Sigmoid colon (tissue), 4 donors: ENCODE measurements at regions not wholly inside any gene's neighbourhood (a gene's known extent, or its start where the extent isn't known, plus 50 kb on each side); places are given as distances from the start of the nearest gene placed in this dataset.

Source experiments
- EP300 ChIP-seq, 4 donors: sonication (generic); formaldehyde crosslinking; IDR thresholded peaks; one replicate each; pipeline ENCODE4 v1.6.1; 2017; ENCODE audit warnings: antibody characterized with exemption in 4 of 4
- POLR2A ChIP-seq, 2 donors: fragments of 450-650 bp; IDR thresholded peaks; one replicate each; pipeline ENCODE4 v1.6.1; 2016; ENCODE audit warnings: antibody characterized with exemption in 2 of 2, mild to moderate bottlenecking in 2 of 2, moderate library complexity in 2 of 2
- POLR2AphosphoS5 ChIP-seq, 4 donors: sonication (generic); formaldehyde crosslinking; IDR thresholded peaks; one replicate each; pipeline ENCODE4 v1.6.1; 2017; ENCODE audit warnings: antibody characterized with exemption in 4 of 4
- TF ChIP-seq, protein P1 (sequence below), 4 experiments: fragments of 450-650 bp in 3 of 4; fragments of 200-600 bp in 1 of 4; IDR thresholded peaks; one replicate each; pipeline ENCODE4 v1.5.1; 2016 to 2019; ENCODE audit warnings: antibody characterized with exemption in 4 of 4, mild to moderate bottlenecking in 3 of 4, moderate library complexity in 2 of 4

DNA sequence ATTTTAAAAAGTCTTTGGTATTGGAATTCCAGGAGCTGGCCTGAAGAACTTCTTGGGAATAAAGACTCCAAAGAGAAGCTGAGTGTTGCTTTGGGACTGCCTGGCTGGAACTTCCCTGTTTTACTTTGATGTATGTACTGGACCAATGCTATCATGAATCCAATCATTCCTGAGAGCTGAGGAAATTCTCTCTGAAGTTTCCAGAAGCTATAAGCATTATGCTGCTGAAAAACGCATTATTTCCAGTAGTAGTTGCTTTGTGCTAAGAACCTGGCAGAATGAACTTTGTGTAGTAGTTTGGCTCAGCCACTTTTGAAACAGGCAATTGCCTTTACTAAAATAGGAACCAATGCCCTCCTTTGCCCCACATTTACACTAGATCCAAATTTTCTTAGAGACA, 260.7 kb downstream of the HLX start:
- TF ChIP-seq, protein P1, sequence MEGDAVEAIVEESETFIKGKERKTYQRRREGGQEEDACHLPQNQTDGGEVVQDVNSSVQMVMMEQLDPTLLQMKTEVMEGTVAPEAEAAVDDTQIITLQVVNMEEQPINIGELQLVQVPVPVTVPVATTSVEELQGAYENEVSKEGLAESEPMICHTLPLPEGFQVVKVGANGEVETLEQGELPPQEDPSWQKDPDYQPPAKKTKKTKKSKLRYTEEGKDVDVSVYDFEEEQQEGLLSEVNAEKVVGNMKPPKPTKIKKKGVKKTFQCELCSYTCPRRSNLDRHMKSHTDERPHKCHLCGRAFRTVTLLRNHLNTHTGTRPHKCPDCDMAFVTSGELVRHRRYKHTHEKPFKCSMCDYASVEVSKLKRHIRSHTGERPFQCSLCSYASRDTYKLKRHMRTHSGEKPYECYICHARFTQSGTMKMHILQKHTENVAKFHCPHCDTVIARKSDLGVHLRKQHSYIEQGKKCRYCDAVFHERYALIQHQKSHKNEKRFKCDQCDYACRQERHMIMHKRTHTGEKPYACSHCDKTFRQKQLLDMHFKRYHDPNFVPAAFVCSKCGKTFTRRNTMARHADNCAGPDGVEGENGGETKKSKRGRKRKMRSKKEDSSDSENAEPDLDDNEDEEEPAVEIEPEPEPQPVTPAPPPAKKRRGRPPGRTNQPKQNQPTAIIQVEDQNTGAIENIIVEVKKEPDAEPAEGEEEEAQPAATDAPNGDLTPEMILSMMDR (IDR thresholded peaks at IDR 0.05): no peak
- TF ChIP-seq POLR2A (IDR thresholded peaks at IDR 0.05) (no peak), POLR2AphosphoS5 (IDR thresholded peaks at IDR 0.05) (no peak), EP300 (IDR thresholded peaks at IDR 0.05) (no peak)
